Umbilical cord (tissue), 1 donor: ENCODE measurements at regions not wholly inside any gene's neighbourhood (a gene's known extent, or its start where the extent isn't known, plus 50 kb on each side); places are given as distances from the start of the nearest gene placed in this dataset.
"Not testable (repeated sequence)": the region's sequence is repeated elsewhere in the genome, so short reads cannot be mapped to it uniquely, and the experiment has no call there.

Experiments used
- DNase-seq: peaks from one replicate; pipeline ENCODE4 v3.0.0-alpha.2; 2015; ENCODE audit warnings: low spot score

- DNase-seq = no peak
Observed at GRCh38 chrX:109172091-109172602, 309.7 kb downstream of the GUCY2F start.

GRCh38 chrX:109155161-109155560 lies 326.7 kb downstream of the GUCY2F start:
- no peak for DNase-seq

- not testable (repeated sequence) for DNase-seq
Observed at GRCh38 chrX:109144173-109144572, 337.7 kb downstream of the GUCY2F start.

- DNase-seq = no peak
Observed at GRCh38 chrX:109140463-109140862, 341.4 kb downstream of the GUCY2F start.

- no peak for DNase-seq
Observed at GRCh38 chrX:109134777-109135176, 347.1 kb downstream of the GUCY2F start.

- no peak for DNase-seq
Observed at GRCh38 chrX:109125304-109125703, 356.6 kb downstream of the GUCY2F start.

- no peak for DNase-seq
Observed at GRCh38 chrX:109089359-109089758, 353.0 kb upstream of the IRS4 start.

- no peak for DNase-seq
Observed at GRCh38 chrX:109077788-109078187, 341.4 kb upstream of the IRS4 start.

GRCh38 chrX:109054181-109054581 lies 317.8 kb upstream of the IRS4 start:
- not testable (repeated sequence) for DNase-seq

GRCh38 chrX:109049903-109050302 lies 313.5 kb upstream of the IRS4 start:
- no peak for DNase-seq

- DNase-seq = no peak
Observed at GRCh38 chrX:109049416-109049815, 313.1 kb upstream of the IRS4 start.

- DNase-seq = no peak
Observed at GRCh38 chrX:109040057-109040456, 303.7 kb upstream of the IRS4 start.

GRCh38 chrX:109036624-109037023 lies 300.3 kb upstream of the IRS4 start:
- no peak for DNase-seq

GRCh38 chrX:108993909-108994308 lies 257.5 kb upstream of the IRS4 start:
- DNase-seq = no peak

GRCh38 chrX:108972899-108973298 lies 236.5 kb upstream of the IRS4 start:
- not testable (repeated sequence) for DNase-seq

GRCh38 chrX:108947205-108947604 lies 210.8 kb upstream of the IRS4 start:
- no peak for DNase-seq

- DNase-seq = no peak
Observed at GRCh38 chrX:108946531-108946930, 210.2 kb upstream of the IRS4 start.

- DNase-seq = no peak
Observed at GRCh38 chrX:108945883-108946523, 209.6 kb upstream of the IRS4 start.

GRCh38 chrX:108914791-108915190 lies 178.4 kb upstream of the IRS4 start:
- DNase-seq = no peak

- not testable (repeated sequence) for DNase-seq
Observed at GRCh38 chrX:108903831-108904230, 167.5 kb upstream of the IRS4 start.

GRCh38 chrX:108900333-108900732 lies 164.0 kb upstream of the IRS4 start:
- no peak for DNase-seq

GRCh38 chrX:108896349-108896748 lies 160.0 kb upstream of the IRS4 start:
- not testable (repeated sequence) for DNase-seq

GRCh38 chrX:108892501-108892900 lies 156.1 kb upstream of the IRS4 start:
- peak; percentile 1 for DNase-seq

GRCh38 chrX:108875548-108875947 lies 139.2 kb upstream of the IRS4 start:
- DNase-seq = no peak
